HEK293 (cell line): ENCODE measurements at regions not wholly inside any gene's neighbourhood (a gene's known extent, or its start where the extent isn't known, plus 50 kb on each side); places are given as distances from the start of the nearest gene placed in this dataset.

ENCODE experiments used
- CTCF ChIA-PET: fragments of 350-600 bp; formaldehyde crosslinking; extraction: SDS; loops from one replicate; lab custom pipeline; 2021; ENCODE audit warnings: antibody characterized with exemption; lab: Yijun Ruan, JAX
- POLR2A ChIA-PET: fragments of 300-600 bp; formaldehyde crosslinking; extraction: SDS; loops from one replicate; lab custom pipeline; 2020; ENCODE audit warnings: antibody characterized with exemption, inconsistent platforms; lab: Yijun Ruan, JAX
- H3K27ac ChIP-seq: fragments of 200-500 bp; sonication (Bioruptor generic); 2 replicates; pipeline ENCODE4 v1.5.1; 2014; ENCODE audit warnings: low read depth, low read length, control low read depth, inconsistent platforms; ENCODE audit errors: extremely low read depth
- H3K36me3 ChIP-seq, 2 experiments: fragments of 200-500 bp in 1 of 2; sonication (Bioruptor generic) in 1 of 2; 1 replicate in 1 of 2; 2 replicates in 1 of 2; pipeline ENCODE4 v1.5.1; 2014 to 2017; ENCODE audit warnings: inconsistent platforms in 2 of 2, low read length in 2 of 2; ENCODE audit not compliant: control insufficient read depth in 2 of 2, insufficient read depth in 1 of 2
- H3K4me1 ChIP-seq: fragments of 200-500 bp; sonication (Bioruptor generic); 2 replicates; pipeline ENCODE4 v1.5.1; 2014; ENCODE audit warnings: mild to moderate bottlenecking, low read length, inconsistent platforms; ENCODE audit not compliant: control insufficient read depth, insufficient read depth
- H3K4me3 ChIP-seq: 2 replicates; pipeline ENCODE4 v1.5.1; 2011; ENCODE audit warnings: low read depth, mild to moderate bottlenecking, control low read depth, low read length, moderate library complexity
- H3K9me3 ChIP-seq: fragments of 200-500 bp; sonication (Bioruptor generic); 2 replicates; pipeline ENCODE4 v1.5.1; 2014; ENCODE audit warnings: low read depth, low read length, inconsistent platforms; ENCODE audit not compliant: control insufficient read depth, insufficient read depth
- KLF7 ChIP-seq: fragments of 450-650 bp; formaldehyde crosslinking; IDR thresholded peaks from 2 replicates; pipeline ENCODE4 v1.5.1; 2016; ENCODE audit warnings: missing biosample characterization, missing genetic modification characterization, borderline replicate concordance
- SCRT2 ChIP-seq: fragments of 450-650 bp; formaldehyde crosslinking; IDR thresholded peaks from 2 replicates; pipeline ENCODE4 v1.5.1; 2016; ENCODE audit warnings: missing biosample characterization, missing genetic modification characterization
- SETDB1 ChIP-seq: IDR thresholded peaks from one replicate; pipeline ENCODE4 v1.6.1; 2017; ENCODE audit warnings: mild to moderate bottlenecking, low read length, moderate library complexity, mixed read lengths; ENCODE audit not compliant: insufficient read length
- TCF7L2 ChIP-seq: IDR thresholded peaks from 2 replicates; pipeline ENCODE4 v1.6.1; 2011; ENCODE audit warnings: low read depth, mild to moderate bottlenecking, inconsistent platforms, low read length, moderate library complexity, borderline replicate concordance
- YY1 ChIP-seq: fragments of 450-650 bp; formaldehyde crosslinking; IDR thresholded peaks from 2 replicates; pipeline ENCODE4 v1.5.1; 2018; ENCODE audit warnings: missing biosample characterization, missing genetic modification characterization
- ZNF10 ChIP-seq: fragments of 450-650 bp; formaldehyde crosslinking; IDR thresholded peaks from 2 replicates; pipeline ENCODE4 v1.5.1; 2017; ENCODE audit warnings: missing biosample characterization, missing genetic modification characterization
- ZNF155 ChIP-seq: fragments of 450-650 bp; formaldehyde crosslinking; IDR thresholded peaks from 2 replicates; pipeline ENCODE4 v1.5.1; 2016; ENCODE audit warnings: missing biosample characterization, missing genetic modification characterization
- ZNF2 ChIP-seq: fragments of 450-650 bp; formaldehyde crosslinking; IDR thresholded peaks from 2 replicates; pipeline ENCODE4 v1.5.1; 2016; ENCODE audit warnings: missing biosample characterization, missing genetic modification characterization
- ZNF335 ChIP-seq: fragments of 450-650 bp; formaldehyde crosslinking; conservative IDR thresholded peaks from 2 replicates; pipeline ENCODE4 v1.5.1; 2016; ENCODE audit warnings: missing biosample characterization, missing genetic modification characterization
- ZNF510 ChIP-seq: fragments of 450-650 bp; formaldehyde crosslinking; IDR thresholded peaks from 2 replicates; pipeline ENCODE4 v1.5.1; 2018; ENCODE audit warnings: mild to moderate bottlenecking, missing genetic modification characterization, missing biosample characterization; ENCODE audit not compliant: insufficient replicate concordance
- ZNF558 ChIP-seq: fragments of 450-650 bp; formaldehyde crosslinking; IDR thresholded peaks from 2 replicates; pipeline ENCODE4 v1.5.1; 2016; ENCODE audit warnings: missing biosample characterization, missing genetic modification characterization
- ZNF600 ChIP-seq: fragments of 450-650 bp; formaldehyde crosslinking; IDR thresholded peaks from 2 replicates; pipeline ENCODE4 v1.5.1; 2016; ENCODE audit warnings: missing biosample characterization, missing genetic modification characterization
- ZNF629 ChIP-seq: fragments of 450-650 bp; formaldehyde crosslinking; IDR thresholded peaks from 2 replicates; pipeline ENCODE4 v1.5.1; 2017; ENCODE audit warnings: missing biosample characterization, missing genetic modification characterization
- ZNF707 ChIP-seq: fragments of 450-650 bp; formaldehyde crosslinking; IDR thresholded peaks from 2 replicates; pipeline ENCODE4 v1.5.1; 2016; ENCODE audit warnings: missing biosample characterization, missing genetic modification characterization
- ZNF747 ChIP-seq: fragments of 450-650 bp; formaldehyde crosslinking; IDR thresholded peaks from 2 replicates; pipeline ENCODE4 v1.5.1; 2016; ENCODE audit warnings: missing biosample characterization, missing genetic modification characterization
- ZNF768 ChIP-seq: fragments of 450-650 bp; formaldehyde crosslinking; IDR thresholded peaks from 2 replicates; pipeline ENCODE4 v1.5.1; 2018; ENCODE audit warnings: missing biosample characterization, mild to moderate bottlenecking, missing genetic modification characterization
- ZSCAN30 ChIP-seq: fragments of 450-650 bp; IDR thresholded peaks from 2 replicates; pipeline ENCODE4 v1.5.1; 2018; ENCODE audit warnings: missing biosample characterization, mild to moderate bottlenecking, missing genetic modification characterization, moderate library complexity
- TF ChIP-seq, protein P1 (sequence below): fragments of 450-650 bp; formaldehyde crosslinking; IDR thresholded peaks from 2 replicates; pipeline ENCODE4 v1.5.1; 2016; ENCODE audit warnings: missing biosample characterization, missing genetic modification characterization
- TF ChIP-seq, protein P2 (sequence below): fragments of 450-650 bp; formaldehyde crosslinking; IDR thresholded peaks from 2 replicates; pipeline ENCODE4 v1.5.1; 2016; ENCODE audit warnings: missing biosample characterization, missing genetic modification characterization, borderline replicate concordance
- TF ChIP-seq, protein P3 (sequence below): fragments of 450-650 bp; formaldehyde crosslinking; IDR thresholded peaks from 2 replicates; pipeline ENCODE4 v1.5.1; 2016; ENCODE audit warnings: missing biosample characterization, missing genetic modification characterization

DNA sequence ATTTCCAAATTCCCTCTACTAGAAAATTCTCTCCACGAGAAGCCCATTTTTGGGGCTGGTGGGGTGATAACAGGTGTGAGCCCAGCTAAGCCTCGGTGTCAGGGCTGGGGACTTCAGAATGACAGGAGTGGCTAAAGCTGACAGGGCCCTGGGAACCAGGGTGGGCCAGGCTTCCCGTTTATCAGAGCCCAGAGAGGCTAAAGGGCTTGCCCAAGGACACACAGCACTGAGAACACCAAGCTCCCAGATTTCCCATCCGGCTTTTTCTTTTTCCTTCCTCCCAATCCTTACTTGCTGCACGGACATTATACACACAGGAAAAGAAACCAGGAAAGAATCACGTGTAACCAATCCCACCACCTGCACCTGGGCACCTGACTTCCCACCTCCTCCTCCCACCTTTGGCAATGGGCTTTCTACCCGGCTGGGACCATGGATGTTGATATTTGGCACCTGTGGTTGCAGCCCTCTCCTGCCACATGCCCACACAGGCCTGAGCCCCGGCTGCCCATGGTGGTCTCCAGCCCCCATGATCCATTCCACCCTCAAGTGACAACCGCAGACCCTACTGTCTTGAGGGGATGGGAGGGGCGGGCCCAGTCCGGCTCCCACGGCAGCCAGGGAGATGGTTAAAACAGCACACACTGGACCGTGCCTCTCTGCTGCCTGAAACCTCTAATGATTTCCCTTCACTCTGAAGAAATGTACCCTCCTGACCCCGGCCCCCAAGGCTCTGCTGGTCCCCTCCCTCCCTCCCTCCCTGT is 78.9 kb downstream of the ENGASE start:
- H3K4me3 ChIP-seq: no peak overlapping the region
- H3K9me3 ChIP-seq: no peaks in the 10 kb centered on the region
- no peaks in the 10 kb centered on the region for H3K36me3 ChIP-seq
- H3K4me1 ChIP-seq: no peaks in the 10 kb centered on the region
- TF ChIP-seq ZNF558 (tag by site-specific recombination) (no peak), ZNF747 (tag by site-specific recombination) (no peak), ZNF768 (tag by site-specific recombination) (0 out of 2 replicates have a peak, but pooled peaks have one; percentile 65)
- TF ChIP-seq, protein P1, sequence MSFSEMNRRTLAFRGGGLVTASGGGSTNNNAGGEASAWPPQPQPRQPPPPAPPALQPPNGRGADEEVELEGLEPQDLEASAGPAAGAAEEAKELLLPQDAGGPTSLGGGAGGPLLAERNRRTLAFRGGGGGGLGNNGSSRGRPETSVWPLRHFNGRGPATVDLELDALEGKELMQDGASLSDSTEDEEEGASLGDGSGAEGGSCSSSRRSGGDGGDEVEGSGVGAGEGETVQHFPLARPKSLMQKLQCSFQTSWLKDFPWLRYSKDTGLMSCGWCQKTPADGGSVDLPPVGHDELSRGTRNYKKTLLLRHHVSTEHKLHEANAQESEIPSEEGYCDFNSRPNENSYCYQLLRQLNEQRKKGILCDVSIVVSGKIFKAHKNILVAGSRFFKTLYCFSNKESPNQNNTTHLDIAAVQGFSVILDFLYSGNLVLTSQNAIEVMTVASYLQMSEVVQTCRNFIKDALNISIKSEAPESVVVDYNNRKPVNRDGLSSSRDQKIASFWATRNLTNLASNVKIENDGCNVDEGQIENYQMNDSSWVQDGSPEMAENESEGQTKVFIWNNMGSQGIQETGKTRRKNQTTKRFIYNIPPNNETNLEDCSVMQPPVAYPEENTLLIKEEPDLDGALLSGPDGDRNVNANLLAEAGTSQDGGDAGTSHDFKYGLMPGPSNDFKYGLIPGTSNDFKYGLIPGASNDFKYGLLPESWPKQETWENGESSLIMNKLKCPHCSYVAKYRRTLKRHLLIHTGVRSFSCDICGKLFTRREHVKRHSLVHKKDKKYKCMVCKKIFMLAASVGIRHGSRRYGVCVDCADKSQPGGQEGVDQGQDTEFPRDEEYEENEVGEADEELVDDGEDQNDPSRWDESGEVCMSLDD (tag by site-specific recombination): no peak
- TF ChIP-seq, all 188 proteins: peak for 1
- ChIA-PET CTCF (interaction anchor here (0.5 kb wide), 1 partner anchor 204 kb away, joined by 3 read pairs; no protein-coding TSS in a partner anchor), POLR2A (no interaction called here)
- H3K27ac ChIP-seq: no peak overlapping the region

DNA sequence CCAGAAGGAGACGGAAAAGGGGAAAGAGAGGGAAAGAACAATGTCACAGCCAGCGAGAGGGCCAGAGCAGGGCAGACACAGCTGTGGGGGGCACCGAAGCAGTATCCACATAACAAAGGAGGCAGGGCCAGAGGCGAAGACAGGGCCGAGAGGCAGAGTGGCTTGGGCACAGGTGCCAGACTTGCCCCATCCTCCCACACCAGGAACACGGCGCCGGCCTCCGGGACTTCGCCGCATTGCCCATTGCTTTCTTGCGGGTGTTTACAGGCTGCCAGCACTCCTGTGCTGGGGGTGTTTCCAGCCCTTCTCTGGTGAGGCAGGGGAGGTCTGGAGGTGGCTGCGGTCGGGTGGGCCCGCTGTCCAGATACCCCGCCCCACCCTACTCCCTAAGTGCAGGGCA is 78.0 kb downstream of the ENGASE start:
- CTCF ChIA-PET: interaction anchor here (0.6 kb wide), 1 partner anchor 177 kb away, joined by 3 read pairs; no protein-coding TSS in a partner anchor
- Histone ChIP-seq H3K27ac (no peak overlapping the region), H3K4me3 (no peak overlapping the region), H3K4me1 (no peaks in the 10 kb centered on the region), H3K36me3 (no peaks in the 10 kb centered on the region), H3K9me3 (no peaks in the 10 kb centered on the region)
- POLR2A ChIA-PET: no interaction called here
- 0 out of 2 replicates have a peak, but pooled peaks have one; percentile 48 for TF ChIP-seq ZNF600
- no peak for TF ChIP-seq ZNF2

DNA sequence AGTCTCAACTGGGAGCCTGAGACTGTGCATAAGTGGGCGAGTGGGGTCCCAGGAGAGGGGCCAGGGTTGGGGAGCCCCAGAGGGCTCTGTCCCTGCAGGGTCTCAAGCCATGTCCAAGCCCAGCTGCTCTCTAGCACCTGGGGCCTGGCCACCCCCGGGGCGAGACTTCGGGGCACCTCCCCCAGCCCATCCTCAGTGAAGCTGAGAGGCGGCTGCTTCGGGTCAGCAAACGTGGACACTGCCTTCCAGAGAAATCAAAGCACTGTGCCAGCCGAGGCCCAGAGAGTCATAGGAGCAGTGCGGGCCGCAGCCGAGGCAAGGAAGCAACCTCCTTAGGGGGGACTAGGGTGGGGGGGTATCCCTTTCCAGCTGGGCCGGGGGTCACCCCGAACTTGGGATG is 77.5 kb downstream of the ENGASE start:
- Histone ChIP-seq H3K4me3 (no peak overlapping the region), H3K4me1 (no peaks in the 10 kb centered on the region), H3K27ac (no peak overlapping the region), H3K36me3 (no peaks in the 10 kb centered on the region), H3K9me3 (no peaks in the 10 kb centered on the region)
- ChIA-PET CTCF (interaction anchor here (0.6 kb wide), 1 partner anchor 177 kb away, joined by 3 read pairs; no protein-coding TSS in a partner anchor), POLR2A (no interaction called here)
- TF ChIP-seq, protein P2, sequence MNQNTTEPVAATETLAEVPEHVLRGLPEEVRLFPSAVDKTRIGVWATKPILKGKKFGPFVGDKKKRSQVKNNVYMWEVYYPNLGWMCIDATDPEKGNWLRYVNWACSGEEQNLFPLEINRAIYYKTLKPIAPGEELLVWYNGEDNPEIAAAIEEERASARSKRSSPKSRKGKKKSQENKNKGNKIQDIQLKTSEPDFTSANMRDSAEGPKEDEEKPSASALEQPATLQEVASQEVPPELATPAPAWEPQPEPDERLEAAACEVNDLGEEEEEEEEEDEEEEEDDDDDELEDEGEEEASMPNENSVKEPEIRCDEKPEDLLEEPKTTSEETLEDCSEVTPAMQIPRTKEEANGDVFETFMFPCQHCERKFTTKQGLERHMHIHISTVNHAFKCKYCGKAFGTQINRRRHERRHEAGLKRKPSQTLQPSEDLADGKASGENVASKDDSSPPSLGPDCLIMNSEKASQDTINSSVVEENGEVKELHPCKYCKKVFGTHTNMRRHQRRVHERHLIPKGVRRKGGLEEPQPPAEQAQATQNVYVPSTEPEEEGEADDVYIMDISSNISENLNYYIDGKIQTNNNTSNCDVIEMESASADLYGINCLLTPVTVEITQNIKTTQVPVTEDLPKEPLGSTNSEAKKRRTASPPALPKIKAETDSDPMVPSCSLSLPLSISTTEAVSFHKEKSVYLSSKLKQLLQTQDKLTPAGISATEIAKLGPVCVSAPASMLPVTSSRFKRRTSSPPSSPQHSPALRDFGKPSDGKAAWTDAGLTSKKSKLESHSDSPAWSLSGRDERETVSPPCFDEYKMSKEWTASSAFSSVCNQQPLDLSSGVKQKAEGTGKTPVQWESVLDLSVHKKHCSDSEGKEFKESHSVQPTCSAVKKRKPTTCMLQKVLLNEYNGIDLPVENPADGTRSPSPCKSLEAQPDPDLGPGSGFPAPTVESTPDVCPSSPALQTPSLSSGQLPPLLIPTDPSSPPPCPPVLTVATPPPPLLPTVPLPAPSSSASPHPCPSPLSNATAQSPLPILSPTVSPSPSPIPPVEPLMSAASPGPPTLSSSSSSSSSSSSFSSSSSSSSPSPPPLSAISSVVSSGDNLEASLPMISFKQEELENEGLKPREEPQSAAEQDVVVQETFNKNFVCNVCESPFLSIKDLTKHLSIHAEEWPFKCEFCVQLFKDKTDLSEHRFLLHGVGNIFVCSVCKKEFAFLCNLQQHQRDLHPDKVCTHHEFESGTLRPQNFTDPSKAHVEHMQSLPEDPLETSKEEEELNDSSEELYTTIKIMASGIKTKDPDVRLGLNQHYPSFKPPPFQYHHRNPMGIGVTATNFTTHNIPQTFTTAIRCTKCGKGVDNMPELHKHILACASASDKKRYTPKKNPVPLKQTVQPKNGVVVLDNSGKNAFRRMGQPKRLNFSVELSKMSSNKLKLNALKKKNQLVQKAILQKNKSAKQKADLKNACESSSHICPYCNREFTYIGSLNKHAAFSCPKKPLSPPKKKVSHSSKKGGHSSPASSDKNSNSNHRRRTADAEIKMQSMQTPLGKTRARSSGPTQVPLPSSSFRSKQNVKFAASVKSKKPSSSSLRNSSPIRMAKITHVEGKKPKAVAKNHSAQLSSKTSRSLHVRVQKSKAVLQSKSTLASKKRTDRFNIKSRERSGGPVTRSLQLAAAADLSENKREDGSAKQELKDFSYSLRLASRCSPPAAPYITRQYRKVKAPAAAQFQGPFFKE: no peak
- TF ChIP-seq, protein P3, sequence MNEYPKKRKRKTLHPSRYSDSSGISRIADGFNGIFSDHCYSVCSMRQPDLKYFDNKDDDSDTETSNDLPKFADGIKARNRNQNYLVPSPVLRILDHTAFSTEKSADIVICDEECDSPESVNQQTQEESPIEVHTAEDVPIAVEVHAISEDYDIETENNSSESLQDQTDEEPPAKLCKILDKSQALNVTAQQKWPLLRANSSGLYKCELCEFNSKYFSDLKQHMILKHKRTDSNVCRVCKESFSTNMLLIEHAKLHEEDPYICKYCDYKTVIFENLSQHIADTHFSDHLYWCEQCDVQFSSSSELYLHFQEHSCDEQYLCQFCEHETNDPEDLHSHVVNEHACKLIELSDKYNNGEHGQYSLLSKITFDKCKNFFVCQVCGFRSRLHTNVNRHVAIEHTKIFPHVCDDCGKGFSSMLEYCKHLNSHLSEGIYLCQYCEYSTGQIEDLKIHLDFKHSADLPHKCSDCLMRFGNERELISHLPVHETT: no peak
- TF ChIP-seq ZNF707 (tag by site-specific recombination): no peak
- no peak for TF ChIP-seq ZNF510 (tag by site-specific recombination)
- TF ChIP-seq ZNF335 (tag by site-specific recombination): no peak
- no peak for TF ChIP-seq ZNF10 (tag by site-specific recombination)
- no peak for TF ChIP-seq SCRT2 (tag by site-specific recombination)
- no peak for TF ChIP-seq ZNF155
- TF ChIP-seq KLF7 (tag by site-specific recombination): no peak
- TF ChIP-seq ZNF629 (tag by site-specific recombination): no peak
- TF ChIP-seq YY1 (tag by site-specific recombination): no peak
- no peak for TF ChIP-seq ZSCAN30 (tag by site-specific recombination)
- TF ChIP-seq TCF7L2: no peak
- TF ChIP-seq SETDB1: no peak
